Fibroblast of skin of scalp (primary cell): ENCODE measurements at regions not wholly inside any gene's neighbourhood (a gene's known extent, or its start where the extent isn't known, plus 50 kb on each side); places are given as distances from the start of the nearest gene placed in this dataset.
"Not testable (repeated sequence)": the region's sequence is repeated elsewhere in the genome, so short reads cannot be mapped to it uniquely, and the experiment has no call there.

Source experiments
- DNase-seq: peaks from one replicate; pipeline ENCODE4 v3.0.0-alpha.2; 2013

- no peak for DNase-seq
These were observed 265.4 kb downstream of the FAM43A start for GRCh38 chr3:194950906-194951628.

DNA sequence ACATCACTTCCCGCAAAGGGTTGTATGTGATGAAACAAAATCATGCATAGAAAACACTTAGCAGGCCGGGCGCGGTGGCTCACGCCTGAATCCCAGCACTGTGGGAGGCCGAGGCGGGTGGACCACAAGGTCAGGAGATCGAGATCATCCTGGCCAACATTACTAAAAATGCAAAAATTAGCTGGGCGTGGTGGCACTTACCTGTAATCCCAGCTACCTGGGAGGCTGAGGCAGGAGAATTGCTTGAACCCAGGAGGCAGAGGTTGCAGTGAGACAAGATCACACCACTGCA is 265.9 kb downstream of the FAM43A start:
- not testable (repeated sequence) for DNase-seq

DNA sequence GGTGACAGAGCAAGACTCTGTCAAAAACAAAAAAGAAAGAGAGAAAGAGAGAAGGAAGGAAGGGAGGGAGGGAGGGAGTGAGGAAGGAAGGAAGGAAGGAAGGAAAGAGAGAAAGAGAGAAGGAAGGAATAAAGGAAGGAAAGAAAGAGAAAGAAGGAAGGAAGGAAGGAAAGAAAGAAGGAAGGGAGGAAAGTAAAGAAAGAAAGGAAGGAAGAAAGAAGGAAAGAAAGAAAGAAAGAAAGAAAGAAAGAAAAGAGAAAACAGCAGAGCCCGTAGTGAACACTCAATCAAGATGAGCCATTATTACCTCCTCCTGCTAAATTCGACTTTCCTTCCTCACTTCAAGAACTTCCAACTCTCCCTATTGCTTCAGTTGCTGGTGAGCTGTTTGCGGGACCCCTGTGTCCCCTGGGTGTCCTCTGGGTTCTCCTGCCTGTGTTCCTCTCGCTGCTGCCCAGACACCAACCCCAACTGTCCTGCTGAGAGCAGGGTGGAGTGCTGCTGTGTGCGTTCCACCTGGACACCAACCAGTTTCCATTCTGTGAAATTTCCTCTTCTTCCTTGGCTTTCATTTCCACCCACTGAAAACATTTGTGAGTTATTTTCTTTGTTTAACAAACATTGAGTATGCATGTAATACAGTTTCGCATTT is 266.4 kb downstream of the FAM43A start:
- no peak for DNase-seq

- no peak for DNase-seq
These were observed 267.2 kb downstream of the FAM43A start for GRCh38 chr3:194952841-194953241.

DNA sequence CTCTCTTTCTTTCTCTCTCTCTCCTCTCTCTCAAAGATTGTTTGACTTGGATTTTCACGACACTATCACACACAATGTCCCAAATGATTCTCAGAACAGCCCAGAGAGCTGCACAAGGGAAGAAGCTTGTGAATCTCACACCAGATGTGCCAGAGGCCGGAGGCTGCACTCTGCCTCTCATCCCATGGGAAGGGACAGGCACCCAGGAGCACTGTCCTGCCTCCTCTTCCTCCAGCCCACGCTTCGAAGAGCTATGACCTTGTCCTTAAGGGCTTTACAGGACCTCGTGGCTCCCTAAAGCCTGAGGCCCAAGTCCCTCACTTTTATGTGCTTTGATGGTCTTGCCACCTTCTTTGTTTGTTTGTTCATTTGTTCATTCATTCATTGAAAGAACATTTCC is 267.6 kb downstream of the FAM43A start:
- DNase-seq, result no peak

DNA sequence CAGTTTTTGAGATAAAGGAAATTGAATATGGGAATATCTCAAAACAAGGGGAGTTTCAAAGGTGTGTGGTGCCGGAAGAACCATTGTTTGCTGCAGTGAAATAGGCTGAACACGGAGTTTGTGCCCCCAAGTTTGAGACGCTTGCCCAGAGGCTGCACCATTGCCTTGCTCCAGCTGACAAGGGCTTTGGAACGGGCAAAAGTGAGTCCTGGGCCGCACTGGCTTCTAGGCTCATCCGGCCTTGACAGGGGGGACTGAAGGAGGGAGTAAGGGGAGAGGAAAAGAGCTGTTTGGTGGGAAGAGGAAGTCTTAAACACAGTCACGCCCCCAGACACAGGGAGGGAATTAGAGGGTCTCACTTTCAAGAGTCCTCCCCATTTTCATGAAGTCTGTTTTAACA is 269.9 kb downstream of the FAM43A start:
- DNase-seq, result no peak

DNA sequence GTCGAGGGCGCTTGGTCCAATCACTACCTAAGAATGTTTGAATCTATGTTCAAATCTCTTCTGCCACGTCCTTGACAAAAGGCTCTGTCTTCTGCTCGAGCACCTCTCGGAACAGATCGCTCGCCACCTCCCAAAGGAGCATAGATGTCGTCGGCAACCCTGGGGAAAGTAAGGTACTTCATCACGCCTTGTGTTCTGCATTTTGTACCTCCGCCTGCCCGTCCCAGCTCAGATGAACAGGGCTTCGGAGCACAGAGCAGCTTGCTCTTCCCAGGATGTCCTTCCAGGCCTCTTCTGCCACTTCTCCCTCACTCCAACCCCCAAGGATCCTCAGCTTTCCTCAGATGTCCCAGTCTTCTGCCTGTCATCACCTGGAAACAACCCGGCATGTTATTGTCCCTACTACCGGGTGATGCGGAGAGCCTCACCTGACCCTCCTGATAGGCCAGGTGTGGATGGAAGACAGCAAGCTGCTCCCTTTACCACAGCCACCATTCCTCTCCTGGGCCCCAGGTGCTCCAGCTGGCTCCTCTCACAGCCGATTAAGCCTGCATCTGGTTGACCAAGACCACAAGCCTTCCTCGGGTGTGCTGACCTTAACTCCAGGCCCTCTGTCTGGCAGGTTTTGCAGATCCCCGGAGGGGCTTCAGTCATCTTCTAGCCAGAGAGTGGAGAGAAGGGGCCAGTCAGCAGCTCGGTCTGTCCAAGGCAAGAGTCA is 270.5 kb downstream of the FAM43A start:
- DNase-seq, result no peak

GRCh38 chr3:194956697-194957396 is 271.2 kb downstream of the FAM43A start:
- DNase-seq, result no peak

- no peak for DNase-seq
These were observed 272.1 kb downstream of the FAM43A start for GRCh38 chr3:194957743-194958240.

DNA sequence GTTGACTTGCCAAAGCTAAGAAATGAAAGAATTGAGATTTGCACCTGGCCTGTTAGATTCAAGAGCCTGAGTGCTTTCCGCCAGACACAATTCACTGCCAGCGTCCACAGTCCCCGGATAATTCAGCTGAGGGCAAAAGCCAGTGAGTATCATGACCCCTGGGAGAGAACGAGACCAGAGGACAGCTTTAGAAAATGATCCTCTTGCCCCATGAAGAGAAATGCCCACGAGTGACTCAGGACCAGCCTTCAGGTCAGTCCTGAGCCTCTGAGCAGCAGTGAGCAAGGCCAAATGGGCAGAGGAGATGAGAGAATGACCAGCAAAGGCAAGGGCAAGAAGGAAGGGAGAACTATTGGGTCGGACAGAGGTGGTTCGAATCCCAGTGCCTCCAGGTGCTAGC is 273.5 kb downstream of the FAM43A start:
- DNase-seq, result no peak

DNA sequence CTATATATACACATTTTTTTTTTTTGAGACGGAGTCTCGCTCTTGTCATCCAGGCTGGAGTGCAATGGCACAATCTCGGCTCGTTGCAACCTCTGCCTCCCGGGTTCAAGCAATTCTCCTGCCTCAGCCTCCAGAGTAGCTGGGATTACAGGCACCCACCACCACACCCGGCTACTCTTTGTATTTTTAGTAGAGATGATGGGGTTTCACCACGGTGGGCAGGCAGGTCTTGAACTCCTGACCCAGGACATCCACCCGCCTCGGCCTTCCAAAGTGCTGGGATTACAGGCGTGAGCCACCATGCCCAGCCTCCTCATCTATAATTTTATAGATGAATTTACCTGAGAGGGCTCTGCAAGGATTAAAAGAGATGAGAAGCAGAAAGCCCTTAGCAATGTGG is 274.0 kb downstream of the FAM43A start:
- not testable (repeated sequence) for DNase-seq

DNA sequence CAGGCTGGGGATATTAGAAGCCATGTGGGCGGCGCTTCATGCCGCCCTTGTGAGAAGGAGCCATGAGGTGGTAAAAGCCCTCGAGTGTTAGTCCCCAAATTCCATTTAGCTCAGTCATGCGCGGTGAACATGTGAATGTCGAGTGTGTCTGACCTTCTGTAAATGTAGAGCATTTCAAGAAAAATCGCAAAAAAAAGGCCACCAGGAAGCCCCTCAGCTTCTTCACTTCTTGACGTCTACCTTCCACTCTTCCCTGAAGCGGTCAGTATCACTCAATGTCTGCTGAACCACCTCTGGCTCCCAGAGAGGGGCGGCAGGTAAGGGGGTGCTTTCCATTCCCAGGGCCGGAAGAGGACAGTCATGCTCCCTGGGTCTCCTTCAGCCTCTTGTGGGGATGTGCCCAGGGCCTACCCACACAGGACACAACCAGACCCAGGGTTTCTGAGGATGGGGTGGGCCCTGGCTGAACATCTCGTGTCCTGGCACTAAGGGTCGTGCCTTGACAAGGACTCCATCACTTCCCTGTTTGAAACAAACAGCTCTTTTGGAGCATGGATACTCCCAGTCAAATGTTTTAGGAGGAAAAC is 274.9 kb downstream of the FAM43A start:
- DNase-seq, result no peak

- no peak for DNase-seq
These were observed 275.5 kb downstream of the FAM43A start for GRCh38 chr3:194961149-194961548.

GRCh38 chr3:194961571-194961970 is 275.9 kb downstream of the FAM43A start:
- no peak for DNase-seq

GRCh38 chr3:194962056-194962455 is 276.4 kb downstream of the FAM43A start:
- DNase-seq, result no peak

GRCh38 chr3:194964809-194965208 is 279.1 kb downstream of the FAM43A start:
- DNase-seq, result no peak

- DNase-seq, result no peak
These were observed 281.8 kb downstream of the FAM43A start for GRCh38 chr3:194967151-194968117.

GRCh38 chr3:194970066-194970465 is 284.4 kb downstream of the FAM43A start:
- no peak for DNase-seq

DNA sequence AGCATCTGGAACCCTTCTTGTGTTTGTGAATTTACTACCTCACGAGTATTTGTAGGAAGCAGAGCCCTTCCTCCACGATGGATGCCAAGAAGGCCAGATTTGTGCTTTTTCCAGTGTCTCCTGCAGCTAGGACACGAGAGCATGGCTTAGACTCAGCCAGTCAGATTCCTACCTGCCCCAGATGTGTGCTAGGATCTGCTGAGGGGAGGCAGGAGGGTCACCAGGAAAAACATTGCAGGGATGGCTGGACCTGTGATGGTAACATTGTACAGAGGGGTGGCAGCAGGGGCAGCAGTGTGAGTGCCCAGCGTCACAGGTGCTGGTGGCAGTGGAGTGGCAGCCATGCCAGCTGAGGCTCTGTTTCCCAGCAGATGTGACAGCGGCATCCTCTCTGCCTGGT is 285.3 kb downstream of the FAM43A start:
- no peak for DNase-seq

- DNase-seq, result no peak
These were observed 286.3 kb downstream of the FAM43A start for GRCh38 chr3:194971965-194972364.

GRCh38 chr3:194972641-194973040 is 287.0 kb downstream of the FAM43A start:
- DNase-seq, result no peak
